NT2/D1 (cell line): ENCODE measurements at regions not wholly inside any gene's neighbourhood (a gene's known extent, or its start where the extent isn't known, plus 50 kb on each side); places are given as distances from the start of the nearest gene placed in this dataset.

Source experiments
- SUZ12 ChIP-seq: IDR thresholded peaks from 2 replicates; pipeline ENCODE4 v1.6.1; 2011; ENCODE audit not compliant: insufficient read length, insufficient read depth; ENCODE audit errors: extremely low read depth
- YY1 ChIP-seq: IDR thresholded peaks from 2 replicates; pipeline ENCODE4 v1.6.1; 2011; ENCODE audit not compliant: insufficient read length, insufficient read depth
- ZNF274 ChIP-seq: IDR thresholded peaks from 2 replicates; pipeline ENCODE4 v1.6.1; 2011; ENCODE audit warnings: mild to moderate bottlenecking, low read depth, low read length

- TF ChIP-seq YY1 (no peak), ZNF274 (no peak), SUZ12 (no peak)
Observed at GRCh38 chr11:112439614-112440013, 179.0 kb upstream of the PLET1 start.
